ENCODE measurements at regions not wholly inside any gene's neighbourhood (a gene's known extent, or its start where the extent isn't known, plus 50 kb on each side); places are given as distances from the start of the nearest gene placed in this dataset.

GRCh38 chr18:78115896-78116561 lies 863.6 kb upstream of the SALL3 start:
- no peak for DNase-seq (ENCODE audit: low read depth)

- no peak for DNase-seq (ENCODE audit: low read depth)
These were observed 856.3 kb upstream of the SALL3 start for GRCh38 chr18:78123144-78123909.

- DNase-seq (ENCODE audit: low read depth), result no peak
These were observed 855.5 kb upstream of the SALL3 start for GRCh38 chr18:78123926-78124797.

- DNase-seq (ENCODE audit: low read depth), result no peak
These were observed 854.3 kb upstream of the SALL3 start for GRCh38 chr18:78125206-78125896.

- no peak for DNase-seq (ENCODE audit: low read depth)
These were observed 853.5 kb upstream of the SALL3 start for GRCh38 chr18:78126106-78126505.

- no peak for DNase-seq (ENCODE audit: low read depth)
These were observed 853.1 kb upstream of the SALL3 start for GRCh38 chr18:78126536-78126935.

DNA sequence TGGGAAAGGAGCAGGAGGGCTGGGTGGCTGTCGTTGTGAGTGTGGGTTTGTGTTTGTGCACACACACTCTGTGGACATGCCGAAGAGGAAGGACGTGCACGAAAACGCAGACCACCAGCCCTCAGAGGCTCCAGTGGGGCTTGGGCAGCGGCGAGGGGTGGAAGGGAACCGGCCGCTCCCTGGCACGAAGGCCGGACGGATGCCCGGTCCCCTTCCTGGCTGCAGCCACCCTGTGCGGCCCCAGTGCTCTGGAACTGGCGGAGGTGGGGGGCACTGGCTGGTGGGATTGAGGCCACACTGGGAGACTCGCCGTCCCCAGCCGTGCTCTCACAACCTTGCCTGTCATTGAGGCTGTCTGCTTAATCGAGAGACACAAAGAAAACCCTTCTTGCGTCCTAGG lies 852.6 kb upstream of the SALL3 start:
- no peak for DNase-seq (ENCODE audit: low read depth)

- no peak for DNase-seq (ENCODE audit: low read depth)
These were observed 851.6 kb upstream of the SALL3 start for GRCh38 chr18:78128004-78128403.

- DNase-seq (ENCODE audit: low read depth), result no peak
These were observed 850.4 kb upstream of the SALL3 start for GRCh38 chr18:78129260-78129659.

GRCh38 chr18:78130232-78131195 lies 849.1 kb upstream of the SALL3 start:
- DNase-seq (ENCODE audit: low read depth), result no peak

GRCh38 chr18:78133729-78134128 lies 845.9 kb upstream of the SALL3 start:
- no peak for DNase-seq (ENCODE audit: low read depth)

- no peak for DNase-seq (ENCODE audit: low read depth)
These were observed 842.6 kb upstream of the SALL3 start for GRCh38 chr18:78136986-78137385.

GRCh38 chr18:78138983-78139496 lies 840.6 kb upstream of the SALL3 start:
- DNase-seq (ENCODE audit: low read depth), result no peak

DNA sequence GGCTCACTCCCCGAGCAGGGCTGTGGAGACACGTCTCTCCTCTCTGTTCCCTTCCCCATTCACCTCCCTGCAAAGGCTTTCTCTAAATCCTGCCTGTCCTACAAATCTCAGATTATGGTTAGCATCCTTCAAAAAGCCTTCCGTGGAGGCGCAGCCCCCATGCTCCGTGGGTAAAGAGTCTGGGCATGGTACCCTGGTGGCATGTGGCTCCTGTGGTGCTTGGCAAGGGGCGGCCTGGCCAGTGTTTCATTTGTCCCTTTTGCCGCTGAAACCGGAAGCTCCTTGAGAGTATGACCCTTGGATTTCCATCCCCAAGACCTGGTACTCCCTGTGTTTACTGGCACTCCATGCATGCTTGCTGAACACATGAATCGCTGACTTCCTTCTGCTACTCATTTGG lies 839.3 kb upstream of the SALL3 start:
- DNase-seq (ENCODE audit: low read depth), result no peak

DNA sequence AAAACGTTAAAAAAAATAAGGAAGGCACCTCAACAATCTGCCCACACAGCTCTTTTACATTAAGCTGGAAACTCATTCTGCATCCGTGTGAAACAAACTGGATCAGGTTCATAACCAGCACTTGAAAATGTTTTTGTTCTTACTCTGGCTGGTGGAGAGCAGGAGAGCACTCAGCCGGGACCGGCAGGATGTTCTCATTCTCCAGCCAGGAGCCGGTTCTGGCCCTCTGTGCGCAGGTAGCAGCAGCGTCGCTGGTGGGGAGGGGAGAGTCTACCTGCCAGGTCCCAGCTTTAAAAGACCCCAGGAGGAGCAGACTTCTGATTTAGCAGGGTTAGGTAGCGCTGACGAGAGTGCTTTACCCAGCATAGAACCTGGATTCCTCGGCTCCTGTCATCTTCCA lies 834.9 kb upstream of the SALL3 start:
- DNase-seq (ENCODE audit: low read depth), result no peak

DNA sequence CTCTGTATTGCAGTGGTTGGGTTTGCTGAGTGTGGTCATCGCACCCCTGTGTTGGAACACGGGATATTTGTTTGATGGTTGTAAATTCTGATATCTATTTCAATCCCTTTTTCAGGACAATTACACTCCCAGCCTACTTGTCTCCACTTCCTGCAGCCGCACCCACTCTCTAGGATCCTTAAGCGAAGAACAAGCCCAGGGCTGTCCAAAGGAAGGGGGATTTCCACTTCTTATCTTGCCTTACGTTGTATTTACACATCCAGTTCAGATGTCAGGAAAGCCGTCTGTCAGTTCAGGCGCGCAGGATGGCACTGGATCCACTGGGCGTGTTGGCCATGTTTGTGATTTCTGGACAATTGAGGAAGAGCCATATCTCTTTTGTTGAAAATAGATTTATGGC lies 834.5 kb upstream of the SALL3 start:
- no peak for DNase-seq (ENCODE audit: low read depth)

GRCh38 chr18:78146136-78147085 lies 833.2 kb upstream of the SALL3 start:
- no peak for DNase-seq (ENCODE audit: low read depth)

- no peak for DNase-seq (ENCODE audit: low read depth)
These were observed 829.0 kb upstream of the SALL3 start for GRCh38 chr18:78150590-78150989.

DNA sequence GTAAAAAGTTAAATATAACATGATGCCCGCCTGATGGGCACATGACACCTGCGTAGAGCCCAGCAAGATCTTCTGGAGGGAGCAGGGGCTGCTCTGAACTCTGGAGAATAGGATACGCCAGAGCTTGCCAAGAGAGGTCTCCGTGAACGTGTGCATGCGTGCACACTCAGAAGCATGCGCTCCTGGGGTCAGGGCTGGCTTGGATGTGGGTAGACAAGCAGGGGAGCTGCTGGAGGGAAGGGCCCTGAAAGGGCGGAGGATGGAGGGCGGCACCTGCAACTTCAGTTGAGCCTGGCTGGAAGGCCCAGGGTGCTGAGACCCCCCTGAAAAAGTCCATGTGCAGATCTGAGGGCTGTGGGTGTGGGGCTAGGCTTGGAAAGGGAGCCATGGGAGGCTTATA lies 828.4 kb upstream of the SALL3 start:
- DNase-seq (ENCODE audit: low read depth), result no peak
